Keratinocyte (primary cell): ENCODE measurements at regions not wholly inside any gene's neighbourhood (a gene's known extent, or its start where the extent isn't known, plus 50 kb on each side); places are given as distances from the start of the nearest gene placed in this dataset.

Experiments
- DNase-seq: peaks from one replicate; pipeline ENCODE4 v3.0.0-alpha.2; 2011; ENCODE audit warnings: low read depth, missing footprints, low spot score
- FAIRE-seq: peaks from 2 replicates; lab custom pipeline; 2011; peaks lifted over from hg19 to GRCh38; lab: Jason Lieb, UNC
- H2AFZ ChIP-seq: 2 replicates; pipeline ENCODE4 v1.6.0; 2012; ENCODE audit warnings: low read length, control low read depth, inconsistent platforms; ENCODE audit not compliant: control insufficient read depth
- H3K27ac ChIP-seq: 2 replicates; pipeline ENCODE4 v1.5.1; 2011; ENCODE audit warnings: low read length; ENCODE audit not compliant: control insufficient read depth, insufficient read depth
- H3K27me3 ChIP-seq: 3 replicates; pipeline ENCODE4 v1.6.0; 2011; ENCODE audit warnings: low read length; ENCODE audit not compliant: control insufficient read depth, insufficient read depth; ENCODE audit errors: extremely low read depth
- H3K36me3 ChIP-seq, 2 experiments: 2 replicates in 1 of 2; 3 replicates in 1 of 2; pipeline ENCODE4 v1.5.1; 2011; ENCODE audit warnings: low read length in 2 of 2, mild to moderate bottlenecking in 1 of 2; ENCODE audit not compliant: control insufficient read depth in 2 of 2, insufficient read depth in 2 of 2; ENCODE audit errors: extremely low read depth in 1 of 2
- H3K4me1 ChIP-seq: 3 replicates; pipeline ENCODE4 v1.5.1; 2011; ENCODE audit warnings: low read length; ENCODE audit not compliant: control insufficient read depth, insufficient read depth; ENCODE audit errors: extremely low read depth
- H3K4me2 ChIP-seq: 3 replicates; pipeline ENCODE4 v1.6.0; 2011; ENCODE audit warnings: low read depth, low read length; ENCODE audit not compliant: control insufficient read depth, insufficient read depth; ENCODE audit errors: extremely low read depth
- H3K4me3 ChIP-seq, 3 experiments: fragments of 200-600 bp in 1 of 3; sonication (generic) in 1 of 3; 2 replicates in 2 of 3; 3 replicates in 1 of 3; pipeline ENCODE4 v1.5.1; 2011 to 2016; ENCODE audit warnings: low read length in 3 of 3, mild to moderate bottlenecking in 3 of 3, control low read depth in 2 of 3, inconsistent platforms in 1 of 3, low read depth in 1 of 3, mixed read lengths in 1 of 3, mixed run types in 1 of 3, moderate library complexity in 1 of 3; ENCODE audit not compliant: control insufficient read depth in 2 of 3, insufficient read depth in 2 of 3; ENCODE audit errors: extremely low read depth in 1 of 3
- H3K79me2 ChIP-seq: 2 replicates; pipeline ENCODE4 v1.6.0; 2012; ENCODE audit warnings: low read length; ENCODE audit not compliant: control insufficient read depth, insufficient read depth
- H3K9ac ChIP-seq: 3 replicates; pipeline ENCODE4 v1.6.0; 2011; ENCODE audit warnings: low read length; ENCODE audit not compliant: control insufficient read depth, insufficient read depth; ENCODE audit errors: extremely low read depth
- H3K9me1 ChIP-seq: 3 replicates; pipeline ENCODE4 v1.6.0; 2011; ENCODE audit warnings: low read length; ENCODE audit not compliant: control insufficient read depth, insufficient read depth; ENCODE audit errors: extremely low read depth
- H3K9me3 ChIP-seq: 2 replicates; pipeline ENCODE4 v1.5.1; 2012; ENCODE audit warnings: low read depth, low read length; ENCODE audit not compliant: control insufficient read depth
- H4K20me1 ChIP-seq: 3 replicates; pipeline ENCODE4 v1.6.0; 2011; ENCODE audit warnings: low read length; ENCODE audit not compliant: control insufficient read depth, insufficient read depth; ENCODE audit errors: extremely low read depth
- EZH2 ChIP-seq: IDR thresholded peaks from one replicate; pipeline ENCODE4 v1.6.1; 2012; ENCODE audit warnings: inconsistent platforms, mild to moderate bottlenecking, low read length, moderate library complexity
- dilution Hi-C: fragments of 300-500 bp; cut with MboI; formaldehyde crosslinking; loops from one replicate; pipeline ENCODE4 v1.7.0; 2020; ENCODE audit warnings: low sequenced_read_pairs; ENCODE audit not compliant: extremely low pct_ligation_motif_present
- TF ChIP-seq, protein P1 (sequence below), 3 experiments: IDR thresholded peaks in 1 of 3; conservative IDR thresholded peaks in 1 of 3; optimal IDR thresholded peaks in 1 of 3; 2 replicates in 2 of 3; 3 replicates in 1 of 3; pipeline versions ENCODE3 to v1.5.1; 2011; ENCODE audit warnings: low read length in 3 of 3, mild to moderate bottlenecking in 3 of 3, moderate library complexity in 2 of 3, control low read depth in 1 of 3, inconsistent platforms in 1 of 3; ENCODE audit not compliant: insufficient read depth in 2 of 3; ENCODE audit errors: extremely low read depth in 1 of 3

GRCh38 chr10:75295868-75296441, 60.2 kb upstream of the COMTD1 start:
- peak overlapping the region in 2 of 3 experiments; percentile 64 to 71 for H3K4me3 ChIP-seq
- peak overlapping the region; percentile 89 for H3K27ac ChIP-seq
- DNase-seq (no peak), FAIRE-seq (peak; percentile 20)
- peaks cover 21% of the 10 kb centered on the region for H3K4me1 ChIP-seq
- H3K27me3 ChIP-seq = no peaks in the 10 kb centered on the region
- peak overlapping the region; percentile 98 for H3K4me2 ChIP-seq
- H3K9me3 ChIP-seq = no peaks in the 10 kb centered on the region
- peak overlapping the region; percentile 81 for H2AFZ ChIP-seq
- no peaks in the 10 kb centered on the region for H3K36me3 ChIP-seq
- dilution Hi-C loops = no loop called here
- TF ChIP-seq, protein P1, sequence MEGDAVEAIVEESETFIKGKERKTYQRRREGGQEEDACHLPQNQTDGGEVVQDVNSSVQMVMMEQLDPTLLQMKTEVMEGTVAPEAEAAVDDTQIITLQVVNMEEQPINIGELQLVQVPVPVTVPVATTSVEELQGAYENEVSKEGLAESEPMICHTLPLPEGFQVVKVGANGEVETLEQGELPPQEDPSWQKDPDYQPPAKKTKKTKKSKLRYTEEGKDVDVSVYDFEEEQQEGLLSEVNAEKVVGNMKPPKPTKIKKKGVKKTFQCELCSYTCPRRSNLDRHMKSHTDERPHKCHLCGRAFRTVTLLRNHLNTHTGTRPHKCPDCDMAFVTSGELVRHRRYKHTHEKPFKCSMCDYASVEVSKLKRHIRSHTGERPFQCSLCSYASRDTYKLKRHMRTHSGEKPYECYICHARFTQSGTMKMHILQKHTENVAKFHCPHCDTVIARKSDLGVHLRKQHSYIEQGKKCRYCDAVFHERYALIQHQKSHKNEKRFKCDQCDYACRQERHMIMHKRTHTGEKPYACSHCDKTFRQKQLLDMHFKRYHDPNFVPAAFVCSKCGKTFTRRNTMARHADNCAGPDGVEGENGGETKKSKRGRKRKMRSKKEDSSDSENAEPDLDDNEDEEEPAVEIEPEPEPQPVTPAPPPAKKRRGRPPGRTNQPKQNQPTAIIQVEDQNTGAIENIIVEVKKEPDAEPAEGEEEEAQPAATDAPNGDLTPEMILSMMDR (optimal IDR thresholded peaks at IDR 0.05 in 1 of 3, IDR thresholded peaks at IDR 0.05 in 1 of 3, conservative IDR thresholded peaks at IDR 0.05 in 1 of 3; ENCODE audit: extremely low read depth in 1 of 3, insufficient read depth in 2 of 3, low read length in 3 of 3) = no peak
- no peak for TF ChIP-seq EZH2
- no peaks in the 10 kb centered on the region for H4K20me1 ChIP-seq
- H3K9me1 ChIP-seq = no peaks in the 10 kb centered on the region
- no peaks in the 10 kb centered on the region for H3K79me2 ChIP-seq
- peak overlapping the region; percentile 86 for H3K9ac ChIP-seq

GRCh38 chr10:75294866-75295701, 59.3 kb upstream of the COMTD1 start:
- H3K9me3 ChIP-seq = no peaks in the 10 kb centered on the region
- peak overlapping the region; percentile 86 for H3K9ac ChIP-seq
- dilution Hi-C loops = no loop called here
- H3K9me1 ChIP-seq = no peaks in the 10 kb centered on the region
- peak overlapping the region; percentile 98 for H3K4me2 ChIP-seq
- H3K27ac ChIP-seq = peak overlapping the region; percentile 89
- peak overlapping the region; percentile 81 for H2AFZ ChIP-seq
- no peaks in the 10 kb centered on the region for H3K36me3 ChIP-seq
- H3K79me2 ChIP-seq = no peaks in the 10 kb centered on the region
- H3K27me3 ChIP-seq = no peaks in the 10 kb centered on the region
- H3K4me3 ChIP-seq = peak overlapping the region; percentile 29 to 71 (median 64)
- DNase-seq (peak; percentile 73), FAIRE-seq (peak; percentile 71)
- no peaks in the 10 kb centered on the region for H4K20me1 ChIP-seq
- TF ChIP-seq EZH2 = no peak
- TF ChIP-seq, protein P1 (optimal IDR thresholded peaks at IDR 0.05 in 1 of 3, IDR thresholded peaks at IDR 0.05 in 1 of 3, conservative IDR thresholded peaks at IDR 0.05 in 1 of 3; ENCODE audit: extremely low read depth in 1 of 3, insufficient read depth in 2 of 3, low read length in 3 of 3) = peak in 2 of 3 experiments; percentile 3 to 18
- H3K4me1 ChIP-seq = peaks cover 21% of the 10 kb centered on the region
